BLaER1 (cell line): ENCODE measurements at regions not wholly inside any gene's neighbourhood (a gene's known extent, or its start where the extent isn't known, plus 50 kb on each side); places are given as distances from the start of the nearest gene placed in this dataset.

Source experiments
- H3K27ac ChIP-seq: shearing (Covaris generic); formaldehyde crosslinking; 2 replicates; pipeline ENCODE4 v1.8.1; 2022
- H3K27me3 ChIP-seq: shearing (Covaris generic); formaldehyde crosslinking; 2 replicates; pipeline ENCODE4 v1.8.1; 2022
- H3K36me3 ChIP-seq: shearing (Covaris generic); formaldehyde crosslinking; 2 replicates; pipeline ENCODE4 v1.8.1; 2022
- H3K4me1 ChIP-seq: shearing (Covaris generic); formaldehyde crosslinking; 2 replicates; pipeline ENCODE4 v1.8.1; 2022
- H3K4me2 ChIP-seq: shearing (Covaris generic); formaldehyde crosslinking; 2 replicates; pipeline ENCODE4 v1.8.1; 2022
- H3K4me3 ChIP-seq: shearing (Covaris generic); formaldehyde crosslinking; 2 replicates; pipeline ENCODE4 v1.8.1; 2022
- H3K9ac ChIP-seq: shearing (Covaris generic); formaldehyde crosslinking; 2 replicates; pipeline ENCODE4 v1.8.1; 2022
- H3K9me3 ChIP-seq: shearing (Covaris generic); formaldehyde crosslinking; 2 replicates; pipeline ENCODE4 v1.8.1; 2022
- H4K20me1 ChIP-seq: shearing (Covaris generic); formaldehyde crosslinking; 2 replicates; pipeline ENCODE4 v1.8.1; 2022
- Cebpa-rat ChIP-seq: shearing (Covaris generic); IDR thresholded peaks from 2 replicates; pipeline ENCODE4 v1.8.1; 2022

GRCh38 chr6:85797993-85798392 lies 155.3 kb upstream of the SYNCRIP start:
- Histone ChIP-seq H3K9me3 (no peaks in the 10 kb centered on the region), H4K20me1 (no peaks in the 10 kb centered on the region), H3K27ac (no peak overlapping the region), H3K4me3 (no peak overlapping the region), H3K4me1 (no peaks in the 10 kb centered on the region), H3K27me3 (no peaks in the 10 kb centered on the region), H3K9ac (no peak overlapping the region), H3K4me2 (no peak overlapping the region), H3K36me3 (no peaks in the 10 kb centered on the region)
- TF ChIP-seq Cebpa-rat = no peak

- H3K27me3 ChIP-seq = no peaks in the 10 kb centered on the region
- H3K36me3 ChIP-seq = no peaks in the 10 kb centered on the region
- no peaks in the 10 kb centered on the region for H3K9me3 ChIP-seq
- H3K9ac ChIP-seq = no peak overlapping the region
- H3K4me1 ChIP-seq = no peaks in the 10 kb centered on the region
- TF ChIP-seq Cebpa-rat = no peak
- no peak overlapping the region for H3K27ac ChIP-seq
- no peaks in the 10 kb centered on the region for H4K20me1 ChIP-seq
- H3K4me2 ChIP-seq = no peak overlapping the region
- H3K4me3 ChIP-seq = no peak overlapping the region
Observed at GRCh38 chr6:85795945-85796344, 153.3 kb upstream of the SYNCRIP start.

GRCh38 chr6:85792254-85792653 lies 149.6 kb upstream of the SYNCRIP start:
- no peaks in the 10 kb centered on the region for H4K20me1 ChIP-seq
- no peaks in the 10 kb centered on the region for H3K36me3 ChIP-seq
- H3K9me3 ChIP-seq = peaks cover 24% of the 10 kb centered on the region
- H3K27me3 ChIP-seq = no peaks in the 10 kb centered on the region
- no peak overlapping the region for H3K4me3 ChIP-seq
- no peak overlapping the region for H3K27ac ChIP-seq
- no peak overlapping the region for H3K9ac ChIP-seq
- H3K4me1 ChIP-seq = no peaks in the 10 kb centered on the region
- no peak overlapping the region for H3K4me2 ChIP-seq
- no peak for TF ChIP-seq Cebpa-rat

- no peaks in the 10 kb centered on the region for H3K4me1 ChIP-seq
Observed at GRCh38 chr6:85775883-85776282, 133.2 kb upstream of the SYNCRIP start.

GRCh38 chr6:85772641-85773040 lies 130.0 kb upstream of the SYNCRIP start:
- Histone ChIP-seq H3K9me3 (no peaks in the 10 kb centered on the region), H3K27ac (no peak overlapping the region), H3K4me3 (no peak overlapping the region), H3K36me3 (no peaks in the 10 kb centered on the region), H3K9ac (no peak overlapping the region), H4K20me1 (no peaks in the 10 kb centered on the region), H3K4me2 (no peak overlapping the region), H3K27me3 (no peaks in the 10 kb centered on the region), H3K4me1 (no peaks in the 10 kb centered on the region)
- no peak for TF ChIP-seq Cebpa-rat

More at GRCh38 chr6:85775883-85776282, 133.2 kb upstream of the SYNCRIP start:
- H3K4me2 ChIP-seq = no peak overlapping the region
- H3K4me3 ChIP-seq = no peak overlapping the region
- H3K27me3 ChIP-seq = no peaks in the 10 kb centered on the region
- no peaks in the 10 kb centered on the region for H4K20me1 ChIP-seq
- TF ChIP-seq Cebpa-rat = no peak
- no peaks in the 10 kb centered on the region for H3K36me3 ChIP-seq
- no peak overlapping the region for H3K9ac ChIP-seq
- H3K9me3 ChIP-seq = no peaks in the 10 kb centered on the region
- no peak overlapping the region for H3K27ac ChIP-seq

- Histone ChIP-seq H3K9ac (no peak overlapping the region), H3K4me1 (no peaks in the 10 kb centered on the region), H3K9me3 (no peaks in the 10 kb centered on the region), H3K4me2 (no peak overlapping the region), H3K27me3 (no peaks in the 10 kb centered on the region), H4K20me1 (no peaks in the 10 kb centered on the region), H3K27ac (no peak overlapping the region), H3K36me3 (no peaks in the 10 kb centered on the region), H3K4me3 (no peak overlapping the region)
- TF ChIP-seq Cebpa-rat = no peak
Observed at GRCh38 chr6:85771925-85772430, 129.3 kb upstream of the SYNCRIP start.

- no peak overlapping the region for H3K27ac ChIP-seq
Observed at GRCh38 chr6:85771455-85771854, 128.8 kb upstream of the SYNCRIP start.

GRCh38 chr6:85764844-85765243 lies 122.2 kb upstream of the SYNCRIP start:
- Histone ChIP-seq H3K4me1 (no peaks in the 10 kb centered on the region), H3K9ac (no peak overlapping the region), H3K27ac (no peak overlapping the region), H3K4me2 (no peak overlapping the region), H3K4me3 (no peak overlapping the region), H3K9me3 (no peaks in the 10 kb centered on the region), H4K20me1 (no peaks in the 10 kb centered on the region), H3K27me3 (no peaks in the 10 kb centered on the region), H3K36me3 (no peaks in the 10 kb centered on the region)
- TF ChIP-seq Cebpa-rat = no peak

More at GRCh38 chr6:85771455-85771854, 128.8 kb upstream of the SYNCRIP start:
- H4K20me1 ChIP-seq = no peaks in the 10 kb centered on the region
- H3K4me2 ChIP-seq = no peak overlapping the region
- TF ChIP-seq Cebpa-rat = no peak
- H3K9me3 ChIP-seq = no peaks in the 10 kb centered on the region
- H3K36me3 ChIP-seq = no peaks in the 10 kb centered on the region
- H3K9ac ChIP-seq = no peak overlapping the region
- H3K4me1 ChIP-seq = no peaks in the 10 kb centered on the region
- no peak overlapping the region for H3K4me3 ChIP-seq
- no peaks in the 10 kb centered on the region for H3K27me3 ChIP-seq

GRCh38 chr6:85756982-85757381 lies 114.3 kb upstream of the SYNCRIP start:
- Histone ChIP-seq H4K20me1 (no peaks in the 10 kb centered on the region), H3K4me3 (no peak overlapping the region), H3K27me3 (no peaks in the 10 kb centered on the region), H3K4me1 (no peaks in the 10 kb centered on the region), H3K27ac (no peak overlapping the region), H3K4me2 (no peak overlapping the region), H3K36me3 (no peaks in the 10 kb centered on the region), H3K9ac (no peak overlapping the region), H3K9me3 (no peaks in the 10 kb centered on the region)
- no peak for TF ChIP-seq Cebpa-rat

- Histone ChIP-seq H3K27ac (no peak overlapping the region), H3K4me3 (no peak overlapping the region), H3K4me2 (no peak overlapping the region), H3K9me3 (no peaks in the 10 kb centered on the region), H3K27me3 (no peaks in the 10 kb centered on the region), H3K36me3 (no peaks in the 10 kb centered on the region), H3K4me1 (no peaks in the 10 kb centered on the region), H4K20me1 (no peaks in the 10 kb centered on the region), H3K9ac (no peak overlapping the region)
- TF ChIP-seq Cebpa-rat = no peak
Observed at GRCh38 chr6:85754894-85755293, 112.2 kb upstream of the SYNCRIP start.

- Histone ChIP-seq H3K27me3 (no peaks in the 10 kb centered on the region), H3K27ac (no peak overlapping the region), H4K20me1 (no peaks in the 10 kb centered on the region), H3K9ac (no peak overlapping the region), H3K4me2 (no peak overlapping the region), H3K4me3 (no peak overlapping the region), H3K4me1 (no peaks in the 10 kb centered on the region), H3K36me3 (no peaks in the 10 kb centered on the region), H3K9me3 (no peaks in the 10 kb centered on the region)
- no peak for TF ChIP-seq Cebpa-rat
Observed at GRCh38 chr6:85752602-85753001, 109.9 kb upstream of the SYNCRIP start.
